WERI-Rb-1 (cell line): ENCODE measurements at regions not wholly inside any gene's neighbourhood (a gene's known extent, or its start where the extent isn't known, plus 50 kb on each side); places are given as distances from the start of the nearest gene placed in this dataset.

Source experiments
- DNase-seq: peaks from one replicate; pipeline ENCODE4 v3.0.0-alpha.2; 2020
- H3K27ac ChIP-seq: fragments of 250-450 bp; sonication (Bioruptor Pico); 2 replicates; pipeline ENCODE4 v1.5.1; 2020; ENCODE audit warnings: mild to moderate bottlenecking, moderate library complexity
- H3K27me3 ChIP-seq: fragments of 250-450 bp; sonication (Bioruptor Pico); 2 replicates; pipeline ENCODE4 v1.5.1; 2021; ENCODE audit warnings: mild to moderate bottlenecking, low read depth, moderate library complexity; ENCODE audit not compliant: insufficient read depth, severe bottlenecking
- H3K36me3 ChIP-seq: fragments of 250-450 bp; sonication (Bioruptor Pico); 2 replicates; pipeline ENCODE4 v1.5.1; 2020; ENCODE audit warnings: mild to moderate bottlenecking, moderate library complexity
- H3K4me3 ChIP-seq: 2 replicates; pipeline ENCODE4 v1.5.1; 2011; ENCODE audit warnings: low read depth, mild to moderate bottlenecking, control low read depth, low read length
- H3K9me3 ChIP-seq: fragments of 250-450 bp; sonication (Bioruptor Pico); 2 replicates; pipeline ENCODE4 v1.5.1; 2021; ENCODE audit warnings: mild to moderate bottlenecking, moderate library complexity; ENCODE audit not compliant: severe bottlenecking
- CTCF ChIP-seq: IDR thresholded peaks from 2 replicates; pipeline ENCODE4 v1.5.1; 2011; ENCODE audit warnings: low read depth, mild to moderate bottlenecking, control low read depth, inconsistent platforms, low read length

DNA sequence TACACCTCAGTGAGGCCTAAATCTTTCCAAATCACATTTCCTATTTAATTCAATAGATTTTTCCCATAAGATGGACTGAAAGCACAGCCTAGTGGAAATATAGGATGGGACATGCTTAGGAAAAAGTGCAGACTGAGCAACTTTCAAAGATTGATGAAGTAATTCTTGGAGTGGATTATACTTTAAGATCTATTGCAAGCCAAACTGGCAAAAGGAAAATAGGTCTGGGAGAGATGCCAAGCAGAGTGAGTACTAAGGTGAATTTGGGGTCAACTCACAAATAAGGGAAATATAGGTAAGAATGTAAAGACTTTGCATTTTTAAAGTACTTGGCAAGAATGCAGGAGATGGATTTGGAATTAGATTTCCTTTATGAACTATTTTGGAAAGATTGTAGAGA lies 170.2 kb upstream of the FOXG1 start:
- DNase-seq, result no peak
- Histone ChIP-seq H3K27me3 (no peaks in the 10 kb centered on the region), H3K36me3 (no peaks in the 10 kb centered on the region), H3K4me3 (no peak overlapping the region), H3K27ac (no peak overlapping the region), H3K9me3 (no peaks in the 10 kb centered on the region)
- TF ChIP-seq CTCF, result no peak

GRCh38 chr14:28599191-28599590 lies 167.4 kb upstream of the FOXG1 start:
- no peak for TF ChIP-seq CTCF
- Histone ChIP-seq H3K27ac (no peak overlapping the region), H3K27me3 (no peaks in the 10 kb centered on the region), H3K36me3 (no peaks in the 10 kb centered on the region), H3K9me3 (no peaks in the 10 kb centered on the region), H3K4me3 (no peak overlapping the region)
- DNase-seq, result no peak

GRCh38 chr14:28599605-28600004 lies 167.0 kb upstream of the FOXG1 start:
- no peak for DNase-seq
- no peak overlapping the region for H3K4me3 ChIP-seq
- no peak for TF ChIP-seq CTCF
- H3K27me3 ChIP-seq, result no peaks in the 10 kb centered on the region
- H3K9me3 ChIP-seq, result no peaks in the 10 kb centered on the region
- H3K36me3 ChIP-seq, result no peaks in the 10 kb centered on the region
- H3K27ac ChIP-seq, result no peak overlapping the region

DNA sequence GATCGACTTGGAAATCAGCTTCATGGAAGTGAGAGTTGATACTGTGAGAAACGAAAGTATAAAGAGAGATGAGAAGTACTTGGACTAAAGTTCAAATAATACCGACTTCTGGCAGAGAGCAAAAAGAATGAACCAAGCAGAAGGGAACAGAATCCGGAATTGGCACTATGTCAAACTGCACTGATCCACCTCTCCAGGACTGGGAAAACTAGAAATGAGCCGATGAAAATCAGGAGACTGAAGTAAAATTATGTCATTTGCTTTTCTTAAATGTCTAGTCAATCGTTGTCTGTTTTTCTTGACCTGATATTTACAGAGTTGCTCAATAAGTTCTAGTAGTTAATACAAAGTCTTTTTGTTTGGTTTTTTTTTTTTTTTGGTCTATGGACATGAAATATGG lies 163.0 kb upstream of the FOXG1 start:
- TF ChIP-seq CTCF, result no peak
- no peak overlapping the region for H3K27ac ChIP-seq
- no peak overlapping the region for H3K4me3 ChIP-seq
- no peaks in the 10 kb centered on the region for H3K27me3 ChIP-seq
- no peaks in the 10 kb centered on the region for H3K36me3 ChIP-seq
- H3K9me3 ChIP-seq, result no peaks in the 10 kb centered on the region
- DNase-seq, result no peak

- H3K27ac ChIP-seq, result no peak overlapping the region
- H3K36me3 ChIP-seq, result no peaks in the 10 kb centered on the region
- H3K27me3 ChIP-seq, result no peaks in the 10 kb centered on the region
- no peaks in the 10 kb centered on the region for H3K9me3 ChIP-seq
- H3K4me3 ChIP-seq, result no peak overlapping the region
- no peak for TF ChIP-seq CTCF
- DNase-seq, result no peak
These were observed 158.9 kb upstream of the FOXG1 start for GRCh38 chr14:28607661-28608060.

DNA sequence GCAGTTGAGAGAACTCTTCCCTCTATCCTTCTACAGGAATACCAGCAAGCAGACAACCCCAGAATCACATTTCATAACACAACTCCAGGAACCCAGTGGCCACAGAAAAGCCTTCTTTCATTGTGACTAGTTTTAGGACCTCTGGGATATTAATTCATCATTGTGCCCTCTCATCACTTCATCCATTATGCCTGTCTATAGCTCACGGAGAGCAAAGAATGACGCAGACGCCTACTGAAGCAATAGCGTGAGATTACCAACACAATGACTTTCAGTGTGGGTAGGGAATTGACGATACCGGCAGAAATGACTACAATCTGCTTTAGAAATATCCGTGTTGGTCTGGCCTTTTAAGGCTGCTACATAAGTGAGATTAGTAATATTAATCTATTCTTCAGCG lies 158.1 kb upstream of the FOXG1 start:
- TF ChIP-seq CTCF, result no peak
- no peaks in the 10 kb centered on the region for H3K27me3 ChIP-seq
- DNase-seq, result no peak
- no peak overlapping the region for H3K27ac ChIP-seq
- H3K36me3 ChIP-seq, result no peaks in the 10 kb centered on the region
- no peaks in the 10 kb centered on the region for H3K9me3 ChIP-seq
- no peak overlapping the region for H3K4me3 ChIP-seq
